NCI-H2196 (cell line): ENCODE measurements at regions not wholly inside any gene's neighbourhood (a gene's known extent, or its start where the extent isn't known, plus 50 kb on each side); places are given as distances from the start of the nearest gene placed in this dataset.

Experiments
- DNase-seq: peaks from one replicate; lab custom pipeline; 2025; ENCODE audit not compliant: unreplicated experiment; lab: John Stamatoyannopoulos, UW

- DNase-seq: no peak
Observed at GRCh38 chr4:180652533-180652932, 1590.7 kb upstream of the TENM3 start.

GRCh38 chr4:180655886-180656285, 1587.3 kb upstream of the TENM3 start:
- no peak for DNase-seq

DNA sequence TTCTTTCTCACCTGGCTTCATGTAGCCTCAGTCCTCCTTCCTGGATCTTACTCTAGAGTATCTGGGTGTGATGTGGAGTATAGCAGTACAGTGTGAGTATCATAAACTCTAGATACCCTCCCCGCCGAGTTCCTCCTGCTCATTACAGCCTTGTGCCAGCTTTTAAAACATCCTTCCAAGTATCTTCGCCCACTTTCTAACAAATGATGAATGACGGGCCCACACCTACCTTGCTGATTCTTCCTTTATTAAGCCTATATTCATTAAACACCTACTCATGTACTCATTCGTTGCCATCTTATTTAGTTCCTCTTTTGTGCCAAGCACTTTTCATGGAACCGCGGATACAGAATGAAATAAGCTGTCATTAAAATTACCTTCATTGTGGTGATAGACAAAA, 1585.3 kb upstream of the TENM3 start:
- no peak for DNase-seq

GRCh38 chr4:180664766-180665368, 1578.3 kb upstream of the TENM3 start:
- peak; percentile 55 for DNase-seq

- no peak for DNase-seq
Observed at GRCh38 chr4:180665481-180665880, 1577.7 kb upstream of the TENM3 start.

GRCh38 chr4:180665994-180666824, 1577.0 kb upstream of the TENM3 start:
- peak; percentile 0 for DNase-seq

DNA sequence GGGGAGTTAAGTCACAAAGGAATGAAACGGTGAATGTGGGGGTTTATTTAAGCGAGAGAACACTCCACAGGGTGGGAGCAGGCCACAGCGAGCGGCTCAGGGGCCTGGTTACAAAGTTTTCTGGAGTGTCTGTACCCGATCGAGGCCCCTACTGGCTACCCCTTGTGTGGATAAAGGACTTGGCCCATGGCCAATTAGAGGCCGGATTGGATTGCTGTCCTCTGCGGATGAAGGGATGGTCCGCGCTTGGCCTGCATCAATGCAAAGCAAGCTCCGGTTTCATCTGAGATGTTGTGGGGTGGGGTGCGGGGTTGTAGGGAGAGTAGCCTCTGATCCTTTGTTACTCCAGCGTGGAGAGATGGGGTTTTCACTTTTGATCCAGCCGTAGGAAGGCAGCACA, 1574.5 kb upstream of the TENM3 start:
- no peak for DNase-seq

- no peak for DNase-seq
Observed at GRCh38 chr4:180669680-180670079, 1573.5 kb upstream of the TENM3 start.

DNA sequence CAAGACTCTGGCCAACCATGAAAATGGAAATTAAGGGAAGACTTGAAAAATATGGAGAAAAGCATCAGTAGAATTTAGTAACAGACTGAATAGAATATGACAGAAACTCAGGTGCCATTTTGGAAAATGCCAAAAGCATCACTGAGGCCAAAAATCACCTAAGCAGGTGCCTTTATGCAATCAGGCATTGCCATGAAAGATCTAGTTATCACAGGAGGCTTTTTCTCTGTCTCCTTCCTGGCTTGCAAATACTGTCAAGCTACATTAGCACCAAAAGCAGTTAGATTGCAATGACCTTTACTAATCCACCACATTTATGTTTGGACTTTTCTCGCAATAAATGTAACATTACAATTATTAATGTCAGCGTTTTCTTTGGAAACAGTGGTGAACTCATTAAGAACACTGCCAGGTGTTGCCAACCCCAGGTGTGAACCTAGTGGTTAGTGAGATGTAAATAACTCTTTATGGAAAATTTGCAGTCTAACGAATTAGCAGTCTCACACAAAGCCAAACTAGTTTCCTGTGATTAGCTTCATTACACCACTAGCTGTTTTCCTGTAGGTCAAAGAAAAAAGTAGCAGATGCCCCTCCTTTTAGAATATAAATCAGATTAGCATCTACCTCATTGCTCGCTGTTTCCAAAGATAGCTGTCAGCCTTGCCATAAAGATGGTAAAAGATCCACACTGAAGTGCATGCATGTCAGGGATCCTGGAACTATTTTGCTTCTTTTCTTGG, 1568.4 kb upstream of the TENM3 start:
- DNase-seq: no peak

DNA sequence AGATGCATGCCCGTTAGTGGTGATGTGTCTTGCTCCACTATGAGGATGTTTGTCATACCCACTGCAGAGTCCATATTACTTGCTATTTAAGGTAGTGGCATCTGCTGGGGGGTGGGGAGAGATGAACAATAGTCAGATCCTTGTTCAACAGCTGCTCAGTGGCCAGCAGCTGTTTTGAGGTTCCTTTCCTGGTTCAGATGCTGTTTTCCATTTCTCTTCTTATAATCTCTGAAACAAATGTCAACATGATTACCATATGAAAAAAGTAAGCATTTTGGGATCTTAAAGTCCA, 1567.9 kb upstream of the TENM3 start:
- no peak for DNase-seq

DNA sequence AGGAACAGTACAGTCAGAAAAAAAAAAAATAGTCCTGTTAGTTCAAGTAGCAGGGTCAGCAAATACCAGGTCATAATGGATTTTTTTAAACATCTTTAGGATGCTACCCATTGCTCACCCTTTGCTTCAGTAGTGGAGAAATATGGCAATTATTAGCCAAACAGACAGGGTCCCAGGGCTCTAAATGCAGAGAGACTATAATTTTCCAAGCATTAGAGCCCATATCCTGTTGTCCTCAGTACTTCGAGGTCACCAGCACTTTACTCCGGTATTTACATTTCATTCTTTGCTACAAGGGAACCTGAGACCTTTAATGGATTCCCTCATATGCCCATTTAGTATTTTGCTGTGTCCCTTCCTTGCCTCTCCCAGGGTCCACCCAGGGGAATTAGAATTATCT, 1562.9 kb upstream of the TENM3 start:
- DNase-seq: no peak

GRCh38 chr4:180682776-180683175, 1560.4 kb upstream of the TENM3 start:
- no peak for DNase-seq

DNA sequence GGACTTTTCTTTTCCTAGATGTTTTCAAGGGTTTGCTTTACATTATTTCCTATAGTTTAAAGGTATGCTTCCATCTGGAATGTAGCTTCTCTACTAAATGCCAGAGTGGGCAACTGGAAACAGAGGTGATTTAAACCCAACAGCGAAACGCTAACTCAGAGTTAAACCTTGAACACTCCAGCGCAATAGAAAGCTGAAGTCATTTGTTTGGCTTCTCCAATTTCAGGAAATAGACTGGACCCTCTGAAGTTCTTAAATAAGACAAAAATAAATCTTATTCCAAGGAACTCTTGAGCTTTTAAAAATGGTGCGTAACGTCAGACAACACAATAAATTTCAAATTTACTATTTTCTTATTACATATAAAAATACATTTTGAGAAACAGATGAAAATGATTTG, 1560.0 kb upstream of the TENM3 start:
- no peak for DNase-seq

DNA sequence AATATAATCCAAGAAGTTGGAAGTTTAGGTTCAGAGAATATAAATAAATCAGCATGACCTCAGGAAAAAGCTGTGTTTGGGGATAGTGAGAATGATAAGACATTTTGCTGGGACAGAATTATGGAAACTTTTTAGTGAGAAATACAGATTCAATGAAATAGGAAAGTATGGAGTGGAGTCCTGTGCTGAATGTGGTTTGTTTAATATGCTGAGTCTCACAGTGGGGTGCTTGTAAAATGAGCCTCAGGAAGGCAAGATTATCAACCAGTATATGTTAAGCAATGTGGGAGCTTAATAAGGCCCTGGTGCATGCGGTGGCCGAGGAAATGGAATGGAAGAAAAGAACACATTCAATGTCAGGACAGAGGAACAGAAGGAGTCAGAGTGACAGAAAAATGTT, 1554.7 kb upstream of the TENM3 start:
- no peak for DNase-seq

- no peak for DNase-seq
Observed at GRCh38 chr4:180694875-180695274, 1548.3 kb upstream of the TENM3 start.

GRCh38 chr4:180695851-180696250, 1547.4 kb upstream of the TENM3 start:
- no peak for DNase-seq

GRCh38 chr4:180696460-180697092, 1546.6 kb upstream of the TENM3 start:
- no peak for DNase-seq

DNA sequence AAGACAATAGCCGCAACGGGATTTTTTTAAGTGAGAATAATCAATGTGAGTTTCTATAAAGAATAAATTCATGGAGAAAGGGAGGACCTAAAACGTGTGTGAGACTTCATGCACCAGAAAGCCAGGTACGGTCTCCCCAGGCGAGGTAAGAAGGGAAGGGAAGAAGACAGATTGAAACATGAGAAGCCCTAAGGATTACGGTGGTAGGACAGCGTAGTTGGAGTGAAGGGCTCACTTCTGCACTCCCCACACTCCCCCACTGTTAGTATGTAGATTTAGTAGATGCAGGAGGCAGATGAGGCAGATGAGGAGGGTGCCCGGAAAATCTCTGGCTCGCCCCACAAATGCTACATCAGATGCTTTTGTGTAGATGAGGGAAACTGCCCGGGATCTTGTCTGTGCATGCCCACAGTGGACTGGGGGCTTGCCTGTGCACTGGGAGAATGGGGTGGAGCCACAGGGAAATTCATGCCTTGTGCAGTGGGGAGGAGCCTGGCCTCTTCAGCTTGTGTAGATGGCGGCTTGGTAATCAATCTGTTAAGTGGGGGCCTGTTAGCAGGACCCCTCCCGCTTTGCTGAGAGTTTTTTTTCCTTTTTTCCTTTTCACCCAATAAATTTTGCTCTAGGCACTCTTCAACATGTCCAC, 1544.5 kb upstream of the TENM3 start:
- DNase-seq: no peak

DNA sequence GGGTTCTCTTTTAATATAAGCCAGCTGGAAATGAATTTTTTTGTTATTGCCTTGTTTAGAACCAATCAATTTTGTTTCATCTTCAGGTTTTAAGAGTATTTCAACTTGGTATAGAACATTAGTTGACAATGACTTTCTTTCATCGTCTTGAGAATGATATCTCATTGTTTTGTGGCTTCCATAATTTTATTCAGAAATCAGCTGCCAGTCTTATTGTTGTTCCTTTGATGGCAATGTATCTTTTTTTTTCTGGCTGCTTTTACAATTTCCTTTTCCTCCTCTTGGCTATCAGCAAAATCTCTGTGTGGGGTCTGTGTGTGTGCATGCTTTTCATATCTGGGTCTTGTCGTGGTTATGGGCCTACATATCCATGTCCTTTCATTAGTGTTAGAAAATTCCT, 1536.4 kb upstream of the TENM3 start:
- DNase-seq: no peak

DNA sequence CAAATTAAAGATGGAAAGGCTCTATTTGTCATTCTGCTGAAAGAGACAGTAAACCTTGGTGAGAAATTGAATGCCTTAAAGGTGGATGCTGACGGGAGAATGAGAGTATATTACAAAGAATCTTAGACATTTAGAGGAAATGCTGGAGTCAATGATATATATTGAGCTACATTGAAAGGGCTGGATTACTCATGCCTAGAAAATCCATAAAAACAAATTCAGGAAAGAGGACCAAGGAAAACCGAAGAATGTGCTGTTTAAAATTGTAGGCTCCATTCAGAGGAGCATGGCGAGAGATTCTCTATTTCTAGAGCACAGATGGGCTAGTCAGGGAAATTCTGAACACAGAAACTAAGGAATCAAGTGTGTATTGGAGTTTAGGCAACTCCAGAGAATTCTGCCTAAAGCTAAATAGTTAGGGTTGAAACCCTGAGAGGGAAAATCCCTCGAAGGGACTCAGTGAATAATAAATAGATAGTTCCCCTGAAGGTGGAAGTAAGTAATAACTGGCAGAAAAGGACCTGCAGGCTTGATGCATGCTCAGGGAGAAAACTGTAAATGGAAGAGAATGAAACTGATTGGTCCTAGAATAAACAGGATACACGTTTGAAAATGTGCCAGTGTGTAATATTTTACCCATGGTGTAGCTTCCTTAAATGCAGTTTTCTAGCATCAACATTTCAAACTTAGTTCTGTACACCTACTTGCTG, 1532.4 kb upstream of the TENM3 start:
- DNase-seq: no peak
